Fibroblast of peridontal ligament (primary cell): ENCODE measurements at regions not wholly inside any gene's neighbourhood (a gene's known extent, or its start where the extent isn't known, plus 50 kb on each side); places are given as distances from the start of the nearest gene placed in this dataset.
"Not testable (repeated sequence)": the region's sequence is repeated elsewhere in the genome, so short reads cannot be mapped to it uniquely, and the experiment has no call there.

Source experiments
- DNase-seq: peaks from one replicate; pipeline ENCODE4 v3.0.0-alpha.2; 2010; ENCODE audit errors: extremely low read depth

DNA sequence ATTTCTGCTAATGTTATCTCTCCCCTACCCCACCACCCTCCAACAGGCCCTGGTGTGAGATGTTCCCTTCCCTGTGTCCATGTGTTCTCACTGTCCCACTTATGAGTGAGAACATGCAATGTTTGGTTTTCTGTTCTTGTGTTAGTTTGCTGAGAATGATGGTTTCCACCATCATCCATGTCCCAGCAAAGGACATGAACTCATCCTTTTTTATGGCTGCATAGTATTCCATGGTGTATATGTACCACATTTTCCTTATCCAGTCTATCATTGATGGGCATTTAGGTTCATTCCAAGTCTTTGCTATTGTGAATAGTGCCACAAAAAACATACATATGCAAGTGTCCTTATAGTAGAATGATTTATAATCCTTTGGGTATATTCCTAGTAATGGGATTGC is 104.5 kb downstream of the ZNF33B start:
- DNase-seq: not testable (repeated sequence)

DNA sequence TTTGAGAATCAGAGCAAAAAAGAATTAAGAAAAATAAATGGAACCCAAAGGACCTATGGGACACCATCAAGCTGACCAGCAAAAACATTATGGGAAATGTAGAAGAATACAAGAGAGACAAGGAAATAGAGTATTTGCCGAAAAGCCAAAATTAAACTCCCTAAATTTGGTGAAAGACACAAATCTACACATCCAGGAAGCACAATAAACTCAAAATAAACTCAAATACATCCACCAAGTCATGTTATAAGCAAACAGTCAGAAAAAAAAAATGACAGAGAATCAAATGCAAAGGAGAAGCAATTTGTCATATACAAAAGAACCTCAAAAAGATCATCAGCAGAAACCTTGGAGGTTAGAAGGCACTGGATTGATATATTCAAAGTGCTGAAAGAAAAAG is 105.4 kb downstream of the ZNF33B start:
- DNase-seq: no peak

- DNase-seq: no peak
These were observed 115.3 kb downstream of the ZNF33B start for GRCh38 chr10:42523098-42523497.

GRCh38 chr10:42519761-42520460 is 118.5 kb downstream of the ZNF33B start:
- DNase-seq: peak; percentile 1

DNA sequence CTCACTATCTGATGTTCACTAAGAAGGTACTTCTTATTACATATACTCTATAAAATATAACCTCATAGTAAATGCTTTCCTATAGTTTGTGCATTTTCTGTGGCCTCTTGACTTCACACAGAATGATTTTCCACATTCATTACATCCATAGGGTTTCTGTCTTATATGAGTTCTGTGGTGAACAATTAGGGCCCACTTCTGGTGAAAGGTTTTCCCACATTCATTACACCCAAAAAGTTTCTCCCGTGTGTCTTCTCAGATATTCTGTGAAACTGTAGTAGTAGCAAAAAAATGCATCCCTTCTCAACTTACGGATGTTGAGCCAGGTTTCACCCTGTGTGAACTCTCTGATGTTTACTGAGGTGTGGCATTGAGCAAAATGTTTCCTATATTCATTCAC is 119.3 kb downstream of the ZNF33B start:
- DNase-seq: no peak

DNA sequence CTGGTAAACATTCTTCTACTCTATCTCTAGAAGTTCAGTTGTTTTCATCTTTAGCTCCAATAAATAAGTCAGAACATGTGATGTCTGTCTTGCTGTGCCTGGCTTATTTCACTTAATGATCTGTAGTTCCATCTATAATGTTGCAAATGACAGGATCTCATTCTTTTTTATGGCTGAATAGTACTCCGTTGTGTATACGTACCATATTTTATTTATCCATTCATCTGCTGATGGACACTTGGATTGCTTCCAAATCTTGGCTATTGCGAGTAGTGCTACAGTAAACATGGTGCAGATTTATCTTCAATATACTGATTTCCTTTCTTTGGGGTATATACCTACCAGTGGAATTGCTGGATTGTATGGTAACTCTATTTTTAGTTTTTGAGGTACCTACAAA is 124.4 kb downstream of the ZNF33B start:
- DNase-seq: no peak

- DNase-seq: no peak
These were observed 146.6 kb downstream of the ZNF33B start for GRCh38 chr10:42491801-42492200.

DNA sequence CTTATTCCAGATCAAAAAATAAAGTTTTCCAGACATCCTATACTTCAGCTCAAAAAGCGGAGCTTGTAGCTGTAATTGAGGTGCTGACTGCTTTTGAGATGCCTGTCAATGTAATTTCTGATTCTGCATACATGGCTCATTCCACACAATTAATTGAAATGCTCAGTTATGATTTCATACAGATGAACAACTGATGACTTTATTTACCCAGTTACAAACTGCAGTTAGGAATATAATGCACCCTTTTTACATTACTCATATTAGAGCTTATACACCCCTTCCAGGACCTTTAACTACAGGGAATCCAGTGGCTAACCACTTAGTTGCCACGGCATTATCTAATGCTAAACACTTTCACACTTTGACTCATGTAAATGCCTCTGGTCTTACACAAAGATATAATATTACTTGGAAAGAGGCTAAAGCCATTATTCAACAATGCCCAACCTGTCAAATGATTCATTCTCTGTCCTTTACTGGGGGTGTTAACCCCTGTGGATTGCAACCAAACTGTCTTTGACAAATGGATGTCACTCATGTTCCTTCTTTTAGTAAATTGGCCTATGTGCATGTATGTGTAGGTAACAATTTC is 147.3 kb downstream of the ZNF33B start:
- DNase-seq: no peak

DNA sequence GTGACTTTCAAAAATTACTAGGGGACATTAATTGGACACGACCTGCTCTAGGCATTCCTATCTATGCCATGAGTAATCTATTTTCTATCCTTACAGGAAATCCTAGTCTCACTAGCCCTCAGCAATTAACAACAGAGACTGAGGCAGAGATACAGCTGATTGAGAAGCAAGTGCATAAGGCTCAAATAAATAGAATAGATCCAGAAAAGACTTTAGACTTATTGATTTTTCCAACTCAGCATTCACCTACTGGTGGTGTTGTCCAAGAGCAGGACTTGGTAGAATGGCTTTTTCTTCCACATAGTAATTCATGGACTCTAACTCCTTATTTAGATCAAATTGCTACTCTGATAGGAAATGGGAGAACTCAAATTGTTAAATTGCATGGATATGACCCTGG is 148.0 kb downstream of the ZNF33B start:
- DNase-seq: no peak

DNA sequence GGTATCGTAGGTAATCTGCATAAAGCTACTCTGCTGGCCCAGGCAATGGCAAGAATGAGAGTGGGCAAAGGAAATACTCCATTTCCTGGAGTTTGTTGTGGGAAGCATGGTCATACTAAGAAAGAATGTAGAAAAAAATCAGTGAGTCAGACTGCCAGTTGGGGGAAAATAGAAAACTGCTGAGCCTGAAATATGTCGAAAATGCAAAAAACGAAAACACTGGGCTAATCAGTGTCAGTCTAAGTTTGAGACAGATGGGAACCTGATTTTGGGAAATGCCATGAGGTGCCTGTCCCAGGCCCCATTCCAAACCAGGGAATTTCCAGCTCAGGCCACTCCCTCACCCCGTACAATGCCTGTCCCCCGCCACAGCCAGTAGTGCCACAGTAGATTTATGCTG is 150.0 kb downstream of the ZNF33B start:
- DNase-seq: peak; percentile 83

DNA sequence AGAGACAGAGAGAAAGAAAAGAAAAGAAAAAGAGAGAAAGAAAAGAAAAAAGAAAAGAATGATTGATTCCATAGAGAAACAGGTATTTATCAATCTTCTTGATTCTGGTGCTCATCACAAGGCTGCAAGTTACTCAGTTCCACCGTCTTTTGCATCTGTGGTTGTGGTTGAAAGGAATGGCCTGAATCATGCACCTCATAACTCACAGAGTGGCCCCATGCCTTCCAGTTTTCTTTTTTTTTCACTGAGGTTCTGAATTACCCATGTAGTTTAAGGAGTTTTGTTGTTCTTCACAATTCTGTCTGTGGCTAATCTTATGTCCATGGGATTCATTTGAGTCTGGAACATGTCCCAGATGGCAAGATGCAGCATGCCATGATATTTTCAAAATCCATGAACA is 156.0 kb downstream of the ZNF33B start:
- peak; percentile 69 for DNase-seq

- DNase-seq: no peak
These were observed 159.3 kb downstream of the ZNF33B start for GRCh38 chr10:42479057-42479456.

- DNase-seq: no peak
These were observed 161.2 kb downstream of the ZNF33B start for GRCh38 chr10:42477170-42477569.

DNA sequence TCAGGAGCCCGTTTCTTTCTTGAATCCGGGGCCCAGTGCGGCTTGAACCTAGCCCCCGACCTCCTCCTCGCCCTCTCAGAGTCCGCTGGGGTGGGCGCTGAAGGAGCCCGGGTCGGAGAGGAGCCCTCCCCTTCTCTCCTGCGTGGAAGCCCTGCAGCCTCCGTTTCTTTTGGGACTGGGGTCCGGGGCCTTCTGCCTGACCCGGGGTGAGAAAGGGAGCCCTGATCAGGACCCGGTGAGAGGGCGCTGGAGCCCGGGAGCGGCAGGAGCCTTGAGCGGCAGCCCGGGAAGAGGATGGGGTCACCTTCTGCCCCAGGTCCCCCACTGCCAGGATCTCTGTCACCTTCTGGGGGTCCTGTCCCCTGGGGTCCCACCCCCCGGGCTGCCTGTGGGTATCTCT is 162.3 kb downstream of the ZNF33B start:
- DNase-seq: no peak

- DNase-seq: peak; percentile 84
These were observed 162.9 kb downstream of the ZNF33B start for GRCh38 chr10:42475168-42476098.

DNA sequence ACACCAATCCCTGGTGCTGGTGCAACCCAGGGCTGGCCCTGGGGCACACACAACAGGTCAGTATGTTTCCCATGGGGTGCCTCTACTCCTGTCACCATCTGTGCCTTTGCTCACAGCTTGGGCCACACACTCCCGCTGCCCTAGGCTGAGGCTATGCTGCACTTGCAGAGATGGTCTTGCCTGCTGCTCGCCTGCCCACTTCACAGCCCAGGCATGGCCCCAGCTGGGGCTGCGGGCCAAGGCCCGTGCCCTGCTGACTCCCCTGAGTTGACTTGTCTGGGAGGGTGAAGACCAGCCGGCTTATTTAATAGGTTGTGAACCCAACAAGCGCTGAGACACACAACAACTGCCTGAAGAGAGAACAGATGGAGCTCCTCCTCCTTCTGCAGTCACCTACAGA is 184.1 kb downstream of the ZNF33B start:
- no peak for DNase-seq

- no peak for DNase-seq
These were observed 207.3 kb downstream of the ZNF33B start for GRCh38 chr10:42431095-42431494.

GRCh38 chr10:42428534-42428933 is 209.8 kb downstream of the ZNF33B start:
- peak; percentile 19 for DNase-seq

DNA sequence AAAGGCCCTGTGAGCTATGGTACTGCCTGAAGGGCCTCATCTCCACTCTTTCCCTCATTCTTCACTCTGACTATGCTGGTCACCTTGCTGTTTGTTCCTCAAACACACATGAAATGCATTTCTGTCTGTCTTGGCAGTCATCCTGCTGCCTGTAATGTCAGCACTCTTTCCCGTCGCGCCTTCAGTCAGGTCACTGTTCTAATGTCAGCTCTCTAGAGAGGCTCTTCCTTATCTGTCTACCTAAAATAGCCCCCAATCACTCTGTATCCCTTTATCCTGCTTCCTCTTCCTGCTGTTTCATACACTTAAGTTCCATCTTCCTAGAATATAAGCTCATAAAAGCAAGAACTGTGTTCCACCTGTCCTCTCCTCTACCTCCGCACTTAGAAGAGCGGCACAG is 215.5 kb downstream of the ZNF33B start:
- DNase-seq: no peak

DNA sequence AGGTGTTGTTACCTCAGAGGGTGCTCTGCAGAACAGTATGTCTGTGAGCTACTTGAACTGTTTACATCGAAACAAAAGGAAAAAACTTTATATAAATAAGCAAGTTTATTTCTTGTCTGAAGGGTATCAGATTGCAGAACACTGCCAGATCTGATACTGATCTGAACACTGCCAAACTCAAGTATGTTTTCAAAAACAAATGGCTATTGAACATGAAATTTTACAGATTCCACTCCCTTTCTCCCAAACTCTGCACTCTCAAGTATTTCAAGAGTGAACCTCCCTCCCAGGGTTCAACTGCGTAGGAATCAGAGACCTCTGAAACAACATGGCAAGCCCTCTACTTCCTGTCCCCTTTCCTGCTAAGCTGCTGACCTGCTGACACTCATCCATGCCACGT is 216.6 kb downstream of the ZNF33B start:
- no peak for DNase-seq

DNA sequence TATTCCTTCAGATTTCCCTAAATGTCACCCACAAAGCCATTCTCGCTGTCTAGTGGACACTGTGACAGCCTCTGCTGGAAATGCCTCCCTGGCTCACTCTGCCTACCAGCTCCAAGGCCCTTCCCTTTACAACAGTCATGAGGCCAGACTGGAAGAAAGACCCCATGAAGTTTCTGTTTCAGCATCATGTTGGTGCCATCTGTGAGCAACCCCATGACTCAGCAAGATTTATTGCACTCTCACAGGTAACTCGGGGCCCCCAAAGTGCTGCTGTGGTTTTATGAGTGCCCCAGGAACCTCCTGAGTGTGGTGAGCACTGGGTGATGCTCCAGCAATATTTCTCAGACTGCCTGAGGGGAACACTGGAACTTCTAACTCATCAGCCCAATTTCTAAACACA is 218.6 kb downstream of the ZNF33B start:
- DNase-seq: no peak

DNA sequence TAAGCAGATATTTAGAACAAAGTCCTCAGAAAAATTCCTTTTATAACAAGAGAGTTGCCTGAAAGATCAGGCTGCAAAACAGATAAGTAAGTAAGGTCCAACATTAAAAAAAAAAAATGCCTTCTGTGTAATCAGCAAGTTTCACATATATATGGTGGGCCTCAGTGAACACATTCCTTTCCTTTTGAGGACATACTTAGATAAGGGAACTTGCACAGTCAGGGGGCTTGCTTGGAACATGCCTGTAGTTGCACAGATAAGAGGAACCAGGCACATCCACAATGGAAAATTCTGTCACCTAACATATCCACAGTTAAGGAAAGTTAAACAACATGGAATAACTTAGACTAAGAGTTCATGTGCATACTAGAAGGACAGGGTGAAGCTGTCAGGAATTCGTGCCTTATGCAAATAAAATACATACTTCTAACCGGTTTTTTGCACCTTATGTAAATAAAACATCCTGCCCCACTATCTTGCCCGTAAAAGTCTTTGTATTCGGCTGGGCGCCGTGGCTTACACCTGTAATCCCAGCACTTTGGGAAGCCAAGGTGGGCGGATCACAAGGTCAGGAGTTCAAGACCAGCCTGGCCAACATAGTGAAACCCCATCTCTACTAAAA is 257.3 kb downstream of the ZNF33B start:
- no peak for DNase-seq
